ENCODE measurements at regions not wholly inside any gene's neighbourhood (a gene's known extent, or its start where the extent isn't known, plus 50 kb on each side); places are given as distances from the start of the nearest gene placed in this dataset.

GRCh38 chr12:61111218-61111617, 1149.0 kb upstream of the USP15 start:
- TF ChIP-seq RAD21 (conservative IDR thresholded peaks at IDR 0.05) (no peak), CTCF (IDR thresholded peaks at IDR 0.05; ENCODE audit: poor library complexity, severe bottlenecking) (no peak), POLR2AphosphoS5 (IDR thresholded peaks at IDR 0.05) (no peak), EZH2 (IDR thresholded peaks at IDR 0.05; ENCODE audit: borderline replicate concordance, insufficient read depth, low read length, poor library complexity, severe bottlenecking) (no peak), REST (IDR thresholded peaks at IDR 0.05; ENCODE audit: borderline replicate concordance) (no peak)

Data from neural cell (in vitro differentiated cells).